ENCODE measurements at regions not wholly inside any gene's neighbourhood (a gene's known extent, or its start where the extent isn't known, plus 50 kb on each side); places are given as distances from the start of the nearest gene placed in this dataset.

DNA sequence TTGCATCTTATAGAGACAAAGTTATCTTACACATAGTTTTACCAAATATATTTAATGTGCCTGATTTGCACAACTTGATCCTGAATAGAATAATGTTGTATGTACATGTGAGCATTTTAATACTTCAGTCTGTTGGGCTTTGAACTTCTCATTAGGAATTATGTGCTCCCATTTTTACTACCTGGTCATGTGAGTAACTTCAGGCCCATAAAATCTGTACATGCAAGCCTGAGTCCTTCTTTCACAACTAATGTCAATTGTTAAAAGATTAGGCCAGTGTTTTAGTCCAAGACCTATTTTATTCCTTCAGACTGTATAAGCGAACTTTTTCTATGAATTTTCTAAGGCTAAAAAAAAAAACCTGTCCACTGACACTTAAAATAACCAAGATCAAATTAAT is 715.4 kb downstream of the CDH8 start:
- no peak for TF ChIP-seq CEBPB (IDR thresholded peaks at IDR 0.05)
- TF ChIP-seq CREB1 (IDR thresholded peaks at IDR 0.05; ENCODE audit: low read depth), result no peak
